HepG2 (cell line): ENCODE measurements at regions not wholly inside any gene's neighbourhood (a gene's known extent, or its start where the extent isn't known, plus 50 kb on each side); places are given as distances from the start of the nearest gene placed in this dataset.

Source experiments
- ATAC-seq: fragments of 200-7000 bp; cut with Tn5 transposase; 3 replicates; pipeline ENCODE4 v1.9.1; 2020; ENCODE audit warnings: mild to moderate bottlenecking, moderate library complexity
- BruUV-seq: library from RNA; stranded (reverse); fragments of 400-500 nt; replicated peaks from 2 replicates; lab custom pipeline; 2021; lab: Mats Ljungman, UMichigan
- CTCF ChIA-PET: fragments of 300-600 bp; formaldehyde crosslinking; extraction: SDS; loops from one replicate; lab custom pipeline; 2021; ENCODE audit warnings: low total read pairs, inconsistent platforms, low intra/inter-chr PET ratio; lab: Yijun Ruan, JAX
- POLR2A ChIA-PET: fragments of 350-600 bp; sonication (Branson Sonifier 250); formaldehyde crosslinking; loops from one replicate; lab custom pipeline; 2020; ENCODE audit warnings: antibody characterized with exemption, inconsistent platforms; lab: Yijun Ruan, JAX
- DNase-seq: peaks from one replicate; pipeline ENCODE4 v3.0.0-alpha.2; 2015; ENCODE audit warnings: low spot score
- FAIRE-seq: peaks from 3 replicates; lab custom pipeline; 2011; peaks lifted over from hg19 to GRCh38; lab: Jason Lieb, UNC
- H2AFZ ChIP-seq: one replicate; pipeline ENCODE4 v1.6.1; 2011; ENCODE audit warnings: low read length, inconsistent platforms
- H3K27ac ChIP-seq: fragments of 300-600 bp; 3 replicates; pipeline ENCODE4 v1.8.0; 2011; ENCODE audit warnings: mixed run types, mild to moderate bottlenecking, mixed read lengths, low read length, inconsistent platforms; ENCODE audit not compliant: insufficient read depth; ENCODE audit errors: extremely low read length
- H3K27me3 ChIP-seq, 2 experiments: fragments of 200-600 bp in 1 of 2; 2 replicates in 1 of 2; 3 replicates in 1 of 2; pipeline versions ENCODE4 v1.6.0 to v1.8.0; 2011; ENCODE audit warnings: low read length in 2 of 2, mild to moderate bottlenecking in 2 of 2, moderate library complexity in 2 of 2, inconsistent platforms in 1 of 2; ENCODE audit not compliant: insufficient read depth in 2 of 2, control insufficient read depth in 1 of 2
- H3K36me3 ChIP-seq, 2 experiments: fragments of 200-600 bp in 1 of 2; replicated peaks in 1 of 2; 2 replicates in 1 of 2; 3 replicates in 1 of 2; pipeline versions ENCODE4 v1.5.1 to v1.8.0; 2011; ENCODE audit warnings: low read length in 2 of 2, inconsistent platforms in 1 of 2; ENCODE audit not compliant: insufficient read depth in 2 of 2, control insufficient read depth in 1 of 2
- H3K4me1 ChIP-seq: 2 replicates; pipeline ENCODE4 v1.5.1; 2012; ENCODE audit warnings: low read length, inconsistent platforms; ENCODE audit not compliant: insufficient read depth
- H3K4me2 ChIP-seq: 2 replicates; pipeline ENCODE4 v1.6.0; 2011; ENCODE audit warnings: low read depth, low read length, inconsistent platforms
- H3K4me3 ChIP-seq, 3 experiments: fragments of 200-600 bp in 1 of 3; sonication (generic), shearing (Covaris generic) in 1 of 3; replicated peaks in 1 of 3; 2 replicates each; pipeline ENCODE4 v1.5.1; 2011 to 2016; ENCODE audit warnings: low read length in 3 of 3, inconsistent platforms in 2 of 3, low read depth in 2 of 3, mild to moderate bottlenecking in 2 of 3, control low read depth in 1 of 3, mixed read lengths in 1 of 3; ENCODE audit not compliant: insufficient read depth in 1 of 3
- H3K79me2 ChIP-seq: one replicate; pipeline ENCODE4 v1.6.1; 2011; ENCODE audit warnings: low read length, inconsistent platforms; ENCODE audit not compliant: insufficient read depth
- H3K9ac ChIP-seq: 2 replicates; pipeline ENCODE4 v1.6.0; 2011; ENCODE audit warnings: mild to moderate bottlenecking, low read depth, low read length, inconsistent platforms; ENCODE audit not compliant: insufficient read depth
- H3K9me3 ChIP-seq: 2 replicates; pipeline ENCODE4 v1.5.1; 2012; ENCODE audit warnings: mild to moderate bottlenecking, low read length
- H4K20me1 ChIP-seq: 2 replicates; pipeline ENCODE4 v1.6.0; 2011; ENCODE audit warnings: inconsistent platforms, mild to moderate bottlenecking, low read length, moderate library complexity; ENCODE audit not compliant: insufficient read depth
- ARID2 ChIP-seq: sonication (generic); formaldehyde crosslinking; IDR thresholded peaks from 2 replicates; pipeline ENCODE4 v1.8.1; 2022; ENCODE audit warnings: mild to moderate bottlenecking, missing genetic modification reagents, borderline replicate concordance
- ATF7-NPFF ChIP-seq: sonication (generic); formaldehyde crosslinking; IDR thresholded peaks from 2 replicates; pipeline ENCODE4 v1.8.1; 2023; ENCODE audit warnings: mild to moderate bottlenecking, low read depth, missing genetic modification reagents, moderate library complexity
- FOXJ3 ChIP-seq: sonication (generic); formaldehyde crosslinking; IDR thresholded peaks from 2 replicates; pipeline ENCODE4 v1.4.0; 2020; ENCODE audit warnings: missing genetic modification reagents, mild to moderate bottlenecking, borderline replicate concordance
- FOXO4 ChIP-seq: sonication (generic); formaldehyde crosslinking; conservative IDR thresholded peaks from 2 replicates; pipeline ENCODE4 v1.8.1; 2023; ENCODE audit warnings: missing genetic modification reagents
- HNRNPLL ChIP-seq: fragments of 200-400 bp; formaldehyde crosslinking; IDR thresholded peaks from 2 replicates; pipeline ENCODE4 v1.6.1; 2017; ENCODE audit warnings: mild to moderate bottlenecking, low read depth, low read length; ENCODE audit not compliant: poor library complexity, severe bottlenecking
- KLF12 ChIP-seq: sonication (generic); formaldehyde crosslinking; IDR thresholded peaks from 2 replicates; pipeline ENCODE4 v1.4.0; 2020; ENCODE audit warnings: missing genetic modification reagents, borderline replicate concordance
- MAF1 ChIP-seq: sonication (generic); formaldehyde crosslinking; IDR thresholded peaks from 2 replicates; pipeline ENCODE4 v1.5.0; 2020; ENCODE audit warnings: missing genetic modification reagents, borderline replicate concordance
- NFE2L2 ChIP-seq: fragments of 150-350 bp; IDR thresholded peaks from 2 replicates; pipeline ENCODE4 v1.6.1; 2014; ENCODE audit warnings: low read length
- POLR2A ChIP-seq, 2 experiments: IDR thresholded peaks; 2 replicates each; pipeline ENCODE4 v1.6.1; 2011; ENCODE audit warnings: low read depth in 2 of 2, low read length in 2 of 2, mild to moderate bottlenecking in 1 of 2, moderate library complexity in 1 of 2; ENCODE audit not compliant: insufficient read depth in 1 of 2
- SCMH1 ChIP-seq: sonication (generic); formaldehyde crosslinking; IDR thresholded peaks from 2 replicates; pipeline ENCODE4 v1.9.0; 2021; ENCODE audit warnings: missing genetic modification reagents, mild to moderate bottlenecking, borderline replicate concordance
- TMF1 ChIP-seq: sonication (generic); formaldehyde crosslinking; IDR thresholded peaks from 2 replicates; pipeline ENCODE4 v1.8.1; 2022; ENCODE audit warnings: low read depth, missing genetic modification reagents
- YEATS4 ChIP-seq: sonication (generic); formaldehyde crosslinking; IDR thresholded peaks from 2 replicates; pipeline ENCODE4 v1.4.0; 2020; ENCODE audit warnings: missing genetic modification reagents, borderline replicate concordance
- ZFP36L1 ChIP-seq: sonication (generic); formaldehyde crosslinking; IDR thresholded peaks from 2 replicates; pipeline ENCODE4 v1.8.0; 2022; ENCODE audit warnings: mild to moderate bottlenecking, missing genetic modification reagents, moderate library complexity
- ZMAT5 ChIP-seq: sonication (generic); formaldehyde crosslinking; IDR thresholded peaks from 2 replicates; pipeline ENCODE4 v1.5.0; 2020; ENCODE audit warnings: mild to moderate bottlenecking, low read depth, missing genetic modification reagents, borderline replicate concordance
- ZNF232 ChIP-seq: sonication (generic); formaldehyde crosslinking; IDR thresholded peaks from 2 replicates; pipeline ENCODE4 v1.4.0; 2020; ENCODE audit warnings: missing genetic modification reagents, borderline replicate concordance
- ZNF34 ChIP-seq: sonication (generic); formaldehyde crosslinking; IDR thresholded peaks from 2 replicates; pipeline ENCODE4 v1.4.0; 2020; ENCODE audit warnings: mild to moderate bottlenecking, missing genetic modification reagents, borderline replicate concordance
- ZSCAN30 ChIP-seq: sonication (generic); formaldehyde crosslinking; IDR thresholded peaks from 2 replicates; pipeline ENCODE4 v1.5.0; 2020; ENCODE audit warnings: mild to moderate bottlenecking, missing genetic modification reagents
- WGBS: methylation state at CpG from one replicate; pipeline ENCODE4 v1.1.6; 2017; ENCODE audit warnings: low lambda C conversion rate; 5-methylcytosine and 5-hydroxymethylcytosine counted together
- in situ Hi-C: cut with HindIII; loops from 2 replicates; pipeline ENCODE4 v1.10.0; 2017; ENCODE audit warnings: low pct_unique_long_range_greater_than_20kb; ENCODE audit not compliant: extremely low pct_ligation_motif_present
- intact Hi-C: fragments of 100-400 bp; cut with micrococcal nuclease; formaldehyde crosslinking; loops from one replicate; pipeline ENCODE4 v1.10.0; 2022; ENCODE audit not compliant: unreplicated experiment

GRCh38 chr3:187875863-187876262 is 130.6 kb upstream of the BCL6 start:
- H3K4me3 ChIP-seq, result no peak overlapping the region
- ATAC-seq (no peak), FAIRE-seq (no peak), DNase-seq (no peak)
- ChIA-PET CTCF (no interaction called here), POLR2A (no interaction called here)
- H2AFZ ChIP-seq, result no peak overlapping the region
- H3K27me3 ChIP-seq, result no peaks in the 10 kb centered on the region
- in situ Hi-C loops (no loop called here), intact Hi-C loops (loop anchor here (1.0 kb wide), 1 partner anchor 42 kb away; no protein-coding TSS in a partner anchor)
- peaks cover 19% of the 10 kb centered on the region for H3K4me1 ChIP-seq
- H4K20me1 ChIP-seq, result no peaks in the 10 kb centered on the region
- WGBS, result 62% methylated on average over 4 of the region's 4 CpGs
- H3K4me2 ChIP-seq, result no peak overlapping the region
- no peak overlapping the region for H3K27ac ChIP-seq
- no peak overlapping the region for H3K9ac ChIP-seq
- no TSS peak for BruUV-seq
- H3K9me3 ChIP-seq, result no peaks in the 10 kb centered on the region
- TF ChIP-seq FOXJ3 (no peak), YEATS4 (CRISPR knock-in tag) (no peak)
- no peaks in the 10 kb centered on the region for H3K79me2 ChIP-seq
- no peaks in the 10 kb centered on the region for H3K36me3 ChIP-seq

- H3K27me3 ChIP-seq, result no peaks in the 10 kb centered on the region
- BruUV-seq, result no TSS peak
- DNase-seq (no peak), FAIRE-seq (no peak), ATAC-seq (no peak)
- in situ Hi-C loops, result no loop called here
- no peaks in the 10 kb centered on the region for H4K20me1 ChIP-seq
- TF ChIP-seq MAF1 (CRISPR knock-in tag) (no peak), ZSCAN30 (CRISPR knock-in tag) (no peak), ZMAT5 (no peak), FOXO4 (no peak), ZNF232 (CRISPR knock-in tag) (no peak), POLR2A (IDR thresholded peaks at IDR 0.05; ENCODE audit: insufficient read depth in 1 of 2, low read depth in 2 of 2, low read length in 2 of 2) (no peak), TMF1 (CRISPR knock-in tag) (no peak), ZNF34 (CRISPR knock-in tag) (no peak), NFE2L2 (no peak), HNRNPLL (no peak), ARID2 (CRISPR knock-in tag) (no peak), KLF12 (CRISPR knock-in tag) (no peak), ZFP36L1 (no peak), ATF7-NPFF (CRISPR knock-in tag) (no peak), SCMH1 (CRISPR knock-in tag) (no peak)
- H3K9ac ChIP-seq, result no peak overlapping the region
- H3K4me2 ChIP-seq, result no peak overlapping the region
- peaks cover 13% of the 10 kb centered on the region for H3K4me1 ChIP-seq
- H3K27ac ChIP-seq, result no peak overlapping the region
- H3K36me3 ChIP-seq, result no peaks in the 10 kb centered on the region
- ChIA-PET POLR2A (no interaction called here), CTCF (no interaction called here)
- intact Hi-C loops, result no loop called here
- no peak overlapping the region for H2AFZ ChIP-seq
- no peak overlapping the region for H3K4me3 ChIP-seq
- 47% methylated on average over 4 of the region's 4 CpGs for WGBS
- H3K9me3 ChIP-seq, result no peaks in the 10 kb centered on the region
- no peaks in the 10 kb centered on the region for H3K79me2 ChIP-seq
Measured at GRCh38 chr3:187878772-187879518, 133.7 kb upstream of the BCL6 start.
